Left lung (tissue), 4 donors: ENCODE measurements at regions not wholly inside any gene's neighbourhood (a gene's known extent, or its start where the extent isn't known, plus 50 kb on each side); places are given as distances from the start of the nearest gene placed in this dataset.
A peak's percentile ranks its signal among the peaks of the same experiment; 100 is the strongest.

Source experiments
- ATAC-seq: fragments of 200-7000 bp; cut with Tn5 transposase; one replicate; pipeline ENCODE4 v1.9.1; 2020; ENCODE audit warnings: moderate library complexity
- DNase-seq, 4 donors: peaks; one replicate each; pipeline ENCODE4 v3.0.0-alpha.2; 2013 to 2020
- H3K27ac ChIP-seq, 2 donors: fragments of 200-600 bp; sonication (generic) in 1 of 2; one replicate each; pipeline versions ENCODE4 v1.5.0 to v1.8.0; 2020 to 2021
- H3K27me3 ChIP-seq, 2 donors: fragments of 200-600 bp; sonication (generic) in 1 of 2; one replicate each; pipeline versions ENCODE4 v1.5.0 to v1.8.0; 2020 to 2021
- H3K36me3 ChIP-seq, 2 donors: fragments of 200-600 bp; sonication (generic) in 1 of 2; one replicate each; pipeline versions ENCODE4 v1.5.0 to v1.8.0; 2020 to 2021
- H3K4me1 ChIP-seq, 2 donors: fragments of 200-600 bp; one replicate each; pipeline ENCODE4 v1.8.0; 2021
- H3K4me3 ChIP-seq, 2 donors: fragments of 200-600 bp; sonication (generic) in 1 of 2; one replicate each; pipeline versions ENCODE4 v1.5.0 to v1.8.0; 2020 to 2021; ENCODE audit warnings: mild to moderate bottlenecking in 1 of 2
- H3K9me3 ChIP-seq, 2 donors: fragments of 200-600 bp; sonication (generic) in 1 of 2; one replicate each; pipeline versions ENCODE4 v1.5.0 to v1.8.0; 2020 to 2021
- CTCF ChIP-seq, 2 donors: fragments of 200-600 bp; sonication (generic) in 1 of 2; IDR thresholded peaks; one replicate each; pipeline versions ENCODE4 v1.5.0 to v1.8.0; 2021; ENCODE audit warnings: antibody characterized with exemption in 2 of 2
- intact Hi-C, 2 donors: fragments of 100-400 bp; cut with DNase I; formaldehyde crosslinking; loops; one replicate each; pipeline versions ENCODE4 v1.11.2 to v1.14.2; 2022
- donor health status: DM: no; HTN: yes; CAD: no.
- donor health status: DM: no; HTN: no; CAD: no.

- Histone ChIP-seq H3K27ac (no peak overlapping the region), H3K4me1 (no peaks in the 10 kb centered on the region), H3K9me3 (no peaks in the 10 kb centered on the region), H3K36me3 (no peaks in the 10 kb centered on the region), H3K4me3 (no peak overlapping the region), H3K27me3 (no peaks in the 10 kb centered on the region)
- DNase-seq (no peak), ATAC-seq (no peak)
- no peak for TF ChIP-seq CTCF (IDR thresholded peaks at IDR 0.05)
- intact Hi-C loops: no loop called here
Observed at GRCh38 chr5:39588179-39588578, 163.4 kb upstream of the DAB2 start.

- ATAC-seq: no peak
- no peak for TF ChIP-seq CTCF (IDR thresholded peaks at IDR 0.05)
- H3K9me3 ChIP-seq: no peaks in the 10 kb centered on the region
- H3K4me3 ChIP-seq: no peak overlapping the region
- H3K27me3 ChIP-seq: no peaks in the 10 kb centered on the region
- DNase-seq: no peak
- H3K27ac ChIP-seq: no peak overlapping the region
- intact Hi-C loops: no loop called here
- H3K36me3 ChIP-seq: no peaks in the 10 kb centered on the region
- no peaks in the 10 kb centered on the region for H3K4me1 ChIP-seq
Observed at GRCh38 chr5:39587675-39588074, 162.9 kb upstream of the DAB2 start.

GRCh38 chr5:39586185-39586584, 161.4 kb upstream of the DAB2 start:
- intact Hi-C loops: no loop called here
- H3K4me1 ChIP-seq: peaks cover 0 to 5% of the 10 kb centered on the region in 2 donors

GRCh38 chr5:39584927-39585326, 160.1 kb upstream of the DAB2 start:
- TF ChIP-seq CTCF (IDR thresholded peaks at IDR 0.05): no peak
- peaks cover 0 to 11% of the 10 kb centered on the region in 2 donors for H3K4me1 ChIP-seq
- no peak for ATAC-seq
- H3K27me3 ChIP-seq: no peaks in the 10 kb centered on the region
- no peak overlapping the region for H3K27ac ChIP-seq
- no peak for DNase-seq
- no peaks in the 10 kb centered on the region for H3K9me3 ChIP-seq
- H3K4me3 ChIP-seq: no peak overlapping the region
- intact Hi-C loops: no loop called here
- no peaks in the 10 kb centered on the region for H3K36me3 ChIP-seq

More at GRCh38 chr5:39586185-39586584, 161.4 kb upstream of the DAB2 start:
- H3K27me3 ChIP-seq: no peaks in the 10 kb centered on the region
- H3K27ac ChIP-seq: no peak overlapping the region
- DNase-seq (peak in 1 of 4 donors; percentile 34), ATAC-seq (no peak)
- H3K9me3 ChIP-seq: no peaks in the 10 kb centered on the region
- no peaks in the 10 kb centered on the region for H3K36me3 ChIP-seq
- no peak for TF ChIP-seq CTCF (IDR thresholded peaks at IDR 0.05)
- H3K4me3 ChIP-seq: no peak overlapping the region

- peak in 2 of 4 donors; percentile 50 to 51 for DNase-seq
Observed at GRCh38 chr5:39580702-39581453, 156.1 kb upstream of the DAB2 start.

More at GRCh38 chr5:39580702-39581453, 156.1 kb upstream of the DAB2 start:
- ATAC-seq: peak; percentile 36
- peaks cover 0 to 11% of the 10 kb centered on the region in 2 donors for H3K4me1 ChIP-seq
- H3K4me3 ChIP-seq: no peak overlapping the region
- H3K27me3 ChIP-seq: no peaks in the 10 kb centered on the region
- H3K9me3 ChIP-seq: no peaks in the 10 kb centered on the region
- no peak for TF ChIP-seq CTCF (IDR thresholded peaks at IDR 0.05)
- intact Hi-C loops: no loop called here
- peak overlapping the region in 1 of 2 donors; percentile 27 for H3K27ac ChIP-seq
- no peaks in the 10 kb centered on the region for H3K36me3 ChIP-seq
